ENCODE measurements at regions not wholly inside any gene's neighbourhood (a gene's known extent, or its start where the extent isn't known, plus 50 kb on each side); places are given as distances from the start of the nearest gene placed in this dataset.

DNA sequence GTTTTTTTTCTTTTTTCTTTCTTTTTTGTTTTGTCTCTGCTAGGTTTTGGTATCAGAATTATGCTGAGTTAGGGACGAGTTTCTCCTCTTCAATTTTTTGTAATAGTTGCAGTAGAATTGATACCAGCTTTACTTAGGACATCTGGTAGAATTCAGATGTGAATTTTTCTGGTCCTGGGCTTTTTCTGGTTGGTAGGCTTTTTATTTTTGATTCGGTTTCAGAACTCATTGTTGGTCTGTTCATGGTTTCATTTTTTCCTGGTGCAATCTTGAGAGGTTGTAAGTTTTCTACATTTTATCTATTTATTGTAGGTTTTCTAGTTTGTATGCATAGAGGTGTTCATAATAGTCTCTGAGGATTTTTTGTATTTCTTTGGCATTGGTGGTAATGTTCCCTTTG lies 498.1 kb upstream of the CPEB2 start:
- TF ChIP-seq, protein P1, sequence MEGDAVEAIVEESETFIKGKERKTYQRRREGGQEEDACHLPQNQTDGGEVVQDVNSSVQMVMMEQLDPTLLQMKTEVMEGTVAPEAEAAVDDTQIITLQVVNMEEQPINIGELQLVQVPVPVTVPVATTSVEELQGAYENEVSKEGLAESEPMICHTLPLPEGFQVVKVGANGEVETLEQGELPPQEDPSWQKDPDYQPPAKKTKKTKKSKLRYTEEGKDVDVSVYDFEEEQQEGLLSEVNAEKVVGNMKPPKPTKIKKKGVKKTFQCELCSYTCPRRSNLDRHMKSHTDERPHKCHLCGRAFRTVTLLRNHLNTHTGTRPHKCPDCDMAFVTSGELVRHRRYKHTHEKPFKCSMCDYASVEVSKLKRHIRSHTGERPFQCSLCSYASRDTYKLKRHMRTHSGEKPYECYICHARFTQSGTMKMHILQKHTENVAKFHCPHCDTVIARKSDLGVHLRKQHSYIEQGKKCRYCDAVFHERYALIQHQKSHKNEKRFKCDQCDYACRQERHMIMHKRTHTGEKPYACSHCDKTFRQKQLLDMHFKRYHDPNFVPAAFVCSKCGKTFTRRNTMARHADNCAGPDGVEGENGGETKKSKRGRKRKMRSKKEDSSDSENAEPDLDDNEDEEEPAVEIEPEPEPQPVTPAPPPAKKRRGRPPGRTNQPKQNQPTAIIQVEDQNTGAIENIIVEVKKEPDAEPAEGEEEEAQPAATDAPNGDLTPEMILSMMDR (conservative IDR thresholded peaks at IDR 0.05) = no peak
- TF ChIP-seq EZH2 (IDR thresholded peaks at IDR 0.05; ENCODE audit: low read depth) = no peak
